ENCODE measurements at regions not wholly inside any gene's neighbourhood (a gene's known extent, or its start where the extent isn't known, plus 50 kb on each side); places are given as distances from the start of the nearest gene placed in this dataset.
"Not testable (repeated sequence)": the region's sequence is repeated elsewhere in the genome, so short reads cannot be mapped to it uniquely, and the experiment has no call there.

DNA sequence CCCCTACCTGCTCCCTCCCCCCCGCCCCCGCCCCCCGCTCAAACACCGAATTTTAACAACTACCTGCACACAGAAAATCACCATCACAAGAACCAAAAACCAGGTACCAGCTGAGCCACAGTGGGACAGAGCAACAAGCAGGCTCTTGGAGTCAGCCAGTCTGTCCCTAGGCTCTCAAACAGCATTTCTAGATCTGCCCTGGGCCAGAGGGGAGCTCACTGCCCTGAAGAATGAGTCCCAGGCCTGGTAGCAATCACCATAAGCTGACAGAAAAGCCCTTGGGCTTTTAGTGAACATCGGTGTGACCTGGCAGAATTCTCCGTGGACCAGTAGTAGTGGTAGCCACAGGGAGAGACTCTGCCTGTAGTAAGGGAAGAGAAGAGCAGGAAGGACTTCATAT, 58.3 kb downstream of the C11orf87 start:
- no peak for DNase-seq

DNA sequence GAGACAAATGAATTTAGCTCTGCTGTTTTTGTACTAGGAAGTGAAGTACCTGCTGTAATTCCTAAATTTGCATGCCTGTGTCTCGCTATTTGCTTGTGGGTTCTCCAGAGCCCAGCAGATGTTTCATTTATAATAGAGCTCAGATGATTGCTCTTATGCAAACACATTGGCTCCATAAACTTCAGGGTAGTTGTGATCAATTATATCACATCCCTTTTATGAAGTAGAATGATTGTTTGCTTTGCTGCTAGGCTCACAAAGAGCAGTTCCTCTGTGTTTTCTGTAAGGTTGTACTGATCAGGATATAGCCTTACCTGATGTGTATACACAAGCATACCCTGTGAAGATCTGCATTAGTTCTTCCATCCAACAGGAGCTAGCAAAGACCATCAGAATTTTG, 64.1 kb downstream of the C11orf87 start:
- DNase-seq: no peak

DNA sequence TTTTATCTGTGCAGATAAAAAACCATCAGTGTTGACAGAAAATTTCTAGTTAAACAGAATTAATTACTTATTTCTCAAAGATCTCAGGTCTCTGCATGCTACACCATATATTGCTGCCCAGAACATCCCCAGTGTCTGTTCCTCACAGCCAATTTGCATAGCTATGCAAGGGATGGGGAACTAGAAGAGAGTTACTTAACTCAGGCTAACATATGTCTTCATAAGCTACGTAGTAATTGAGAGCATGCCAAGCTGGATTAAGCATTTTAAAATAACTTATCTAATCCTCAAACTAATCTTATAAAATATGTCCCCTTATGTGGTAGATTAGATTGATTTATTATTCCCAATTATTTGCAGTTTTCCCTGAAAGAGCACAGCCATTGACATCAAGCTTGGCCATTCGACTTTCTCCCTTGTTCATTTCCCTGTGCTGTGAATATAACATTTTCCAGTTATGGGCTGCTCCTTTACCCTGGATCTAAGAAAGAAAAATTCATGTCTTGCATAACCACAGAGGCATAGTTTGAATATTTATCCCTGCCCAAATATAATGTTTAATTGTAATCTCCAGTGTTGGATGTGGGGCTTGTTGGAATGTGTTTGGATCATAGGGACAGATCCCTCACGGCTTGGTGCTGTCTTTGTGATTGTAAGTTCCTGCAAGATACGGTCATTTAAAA, 69.1 kb downstream of the C11orf87 start:
- no peak for DNase-seq

DNA sequence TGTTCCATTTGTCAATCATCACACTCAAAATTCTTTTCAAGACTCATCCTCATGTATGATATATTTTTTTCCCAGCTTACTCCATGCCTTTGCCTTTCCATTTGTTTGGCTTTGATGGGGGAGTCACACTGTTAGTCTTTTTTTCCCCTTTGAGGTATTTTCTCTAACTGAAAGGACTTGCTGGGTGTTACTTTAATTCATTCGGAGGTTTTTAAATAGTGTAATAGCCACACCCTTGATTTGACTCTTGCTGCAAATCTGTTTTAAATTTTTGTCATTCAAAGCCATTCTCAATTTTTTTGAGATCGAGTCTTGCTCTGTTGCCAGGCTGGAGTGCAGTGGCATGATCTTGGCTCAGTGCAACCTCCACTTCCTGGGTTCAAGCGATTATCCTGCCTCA, 84.1 kb downstream of the C11orf87 start:
- DNase-seq: no peak

DNA sequence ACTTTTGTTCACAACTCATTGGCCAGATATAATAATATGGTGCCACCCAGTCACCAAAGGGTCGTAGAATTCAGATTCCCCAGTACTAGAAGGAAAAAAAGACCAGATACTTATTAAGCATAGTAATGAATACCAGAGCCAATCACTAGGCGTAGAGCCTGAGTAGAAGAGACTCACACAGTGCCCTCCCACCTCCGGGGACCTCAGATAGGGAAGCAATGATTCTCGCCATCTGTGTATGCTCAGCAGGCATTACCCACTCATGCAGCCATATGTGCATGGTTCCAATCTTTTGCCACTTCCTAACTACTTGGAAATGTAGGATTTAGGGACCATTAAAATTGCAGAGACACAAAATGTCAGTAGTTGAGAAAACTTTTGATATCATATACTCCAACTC, 85.3 kb downstream of the C11orf87 start:
- DNase-seq: no peak

DNA sequence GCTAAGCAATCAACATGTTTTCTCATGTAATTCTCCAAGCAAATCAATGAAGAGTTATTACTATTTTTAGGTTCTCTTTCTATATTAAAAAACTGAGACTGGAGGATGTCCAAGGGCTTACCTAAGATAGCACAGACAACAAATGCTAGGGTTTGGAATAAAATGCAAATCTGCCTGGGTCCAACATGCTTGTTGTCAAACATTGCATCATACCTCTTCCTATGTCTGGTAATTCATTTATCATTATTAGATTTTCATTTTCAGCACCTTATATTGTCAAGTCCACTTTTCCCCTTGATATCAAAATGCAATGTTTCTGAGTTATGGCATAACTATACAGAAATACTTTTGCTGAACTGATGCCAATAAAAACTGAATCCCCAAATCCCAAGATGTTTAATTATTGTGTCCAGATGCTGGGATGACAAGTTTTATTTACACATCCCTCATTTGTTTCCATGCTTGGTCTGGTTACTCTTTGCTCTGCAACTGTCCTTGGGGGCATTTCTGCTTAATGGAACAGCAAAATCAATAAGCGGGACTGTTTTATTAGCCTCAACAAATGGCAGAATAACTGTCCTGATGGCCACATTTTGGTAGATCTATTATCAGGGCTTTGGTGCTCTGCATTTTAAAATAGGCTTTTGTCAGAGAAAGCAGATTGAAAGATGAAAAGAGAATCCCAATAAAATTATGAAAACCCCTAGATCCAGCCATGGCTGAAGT, 86.0 kb downstream of the C11orf87 start:
- no peak for DNase-seq

DNA sequence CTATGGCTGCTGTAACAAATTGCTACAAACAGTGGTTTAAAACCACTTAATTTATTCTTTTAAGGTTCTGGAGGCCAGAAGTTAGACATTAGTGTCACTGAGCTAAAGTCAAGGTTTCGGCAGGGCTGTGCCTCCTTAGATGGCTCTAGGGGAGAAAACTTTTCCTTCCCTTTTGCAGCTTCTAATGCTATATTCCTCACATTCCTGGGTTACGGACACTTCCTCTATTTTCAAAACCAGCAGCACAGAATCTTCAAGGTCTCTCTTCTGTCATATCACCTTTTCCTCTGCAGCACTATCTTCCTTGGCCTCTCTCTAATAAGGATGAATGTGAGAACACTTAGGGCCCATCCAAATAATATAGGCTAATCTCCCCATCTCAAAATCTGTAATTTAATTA, 87.0 kb downstream of the C11orf87 start:
- DNase-seq: no peak

DNA sequence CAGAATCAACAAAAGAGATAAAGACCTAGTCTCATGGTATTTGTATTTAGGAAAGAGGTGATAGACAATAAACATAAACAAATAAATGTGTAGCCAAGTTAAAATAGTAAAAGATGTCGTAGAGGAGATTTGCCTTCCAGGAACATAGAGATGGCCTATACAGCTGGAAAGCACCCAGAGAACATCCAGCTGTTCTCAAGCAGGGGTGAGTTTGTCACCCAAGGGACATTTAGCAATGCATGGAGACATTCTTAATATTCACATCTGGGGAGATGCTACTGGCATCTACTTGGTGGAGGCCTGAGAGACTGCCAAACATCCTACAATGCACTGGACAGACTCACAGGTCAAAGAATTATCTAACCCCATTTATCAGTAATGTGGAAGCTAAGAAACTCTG, 88.3 kb downstream of the C11orf87 start:
- DNase-seq: no peak

DNA sequence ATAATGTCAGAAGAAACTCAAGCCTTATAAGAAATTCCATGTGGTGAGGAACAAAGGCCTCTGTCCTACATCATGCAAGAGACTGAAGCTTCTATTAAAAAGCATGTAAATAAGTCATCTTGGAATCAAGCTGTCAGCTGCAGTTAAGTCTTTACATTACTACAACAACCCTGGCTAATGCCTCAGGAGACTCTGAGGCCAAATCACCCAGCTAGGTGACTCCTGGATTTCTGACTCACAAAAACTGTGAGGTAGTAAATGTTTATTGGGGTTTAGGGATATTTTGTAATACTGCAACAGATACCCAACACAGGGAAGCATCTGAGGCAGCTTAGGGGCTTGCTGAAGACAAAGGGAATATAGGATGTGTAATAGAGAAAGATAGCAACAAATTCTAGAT, 89.6 kb downstream of the C11orf87 start:
- no peak for DNase-seq

DNA sequence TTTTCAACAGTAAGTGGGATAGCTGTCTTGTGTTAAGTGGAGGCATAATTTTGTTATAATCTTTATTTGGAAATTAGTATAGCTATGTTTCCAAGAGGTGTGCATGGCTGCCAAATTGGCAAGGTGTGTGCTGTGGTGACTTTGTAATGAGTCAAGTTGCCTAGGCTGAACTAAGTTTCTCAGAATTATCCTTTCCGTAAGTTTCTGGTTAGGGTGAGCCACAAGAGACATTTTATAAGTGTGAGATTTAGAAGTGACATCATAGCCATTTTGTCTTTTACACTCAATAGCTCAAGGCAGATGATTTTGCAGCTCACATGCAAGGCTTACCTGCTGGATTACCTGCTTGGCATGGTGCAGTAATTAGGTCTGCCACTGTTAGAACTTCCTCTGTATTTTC, 90.3 kb downstream of the C11orf87 start:
- no peak for DNase-seq

DNA sequence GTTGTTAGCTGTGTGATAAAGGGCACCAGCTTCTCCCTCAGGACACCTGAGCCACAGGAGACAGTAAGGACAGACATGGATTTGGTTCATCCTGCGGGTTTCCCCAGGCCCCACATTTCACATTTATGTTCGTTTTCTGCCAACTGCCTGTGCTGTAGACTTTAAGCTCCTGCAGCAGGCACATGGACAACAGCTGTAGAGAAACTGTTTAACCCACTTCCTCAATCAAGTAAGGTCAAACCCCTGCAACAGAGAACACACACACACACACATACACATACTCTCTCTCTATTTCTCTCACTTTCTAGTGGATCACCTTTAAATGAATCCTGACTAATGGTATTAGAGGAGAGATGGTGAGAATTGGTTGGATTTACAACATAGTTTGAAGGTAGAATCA, 90.7 kb downstream of the C11orf87 start:
- no peak for DNase-seq

DNA sequence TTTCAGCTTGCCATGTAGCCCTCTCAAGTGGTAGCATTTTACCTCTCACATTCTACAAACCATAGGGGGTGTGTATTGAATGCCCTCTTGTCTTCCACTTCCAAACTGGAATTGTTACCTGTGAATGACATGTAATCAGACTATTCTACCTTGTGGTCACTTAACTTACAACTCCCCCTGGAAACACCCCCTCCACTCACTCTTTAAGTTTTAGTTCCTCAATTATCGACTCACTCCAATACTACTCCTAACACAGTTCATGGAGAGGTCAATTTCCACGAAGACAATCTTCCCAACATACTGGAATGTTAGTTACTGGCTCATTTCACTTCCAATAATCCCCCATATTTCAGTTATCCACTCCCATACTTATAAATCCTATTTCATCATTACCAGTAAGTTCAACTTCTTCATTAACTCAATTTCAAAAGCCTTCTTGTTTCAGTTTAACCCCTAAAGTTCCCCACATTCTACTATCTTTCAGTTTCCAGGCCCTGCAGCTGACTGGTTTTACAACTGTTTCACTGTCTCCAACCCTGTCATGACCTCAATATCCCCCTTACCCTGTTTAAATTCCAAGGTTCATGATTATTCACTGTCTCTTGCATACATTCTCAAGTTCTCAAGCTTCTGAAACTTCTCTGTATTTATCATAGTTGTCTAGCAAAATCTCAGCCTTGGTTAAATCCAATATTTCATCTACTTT, 92.5 kb downstream of the C11orf87 start:
- no peak for DNase-seq

DNA sequence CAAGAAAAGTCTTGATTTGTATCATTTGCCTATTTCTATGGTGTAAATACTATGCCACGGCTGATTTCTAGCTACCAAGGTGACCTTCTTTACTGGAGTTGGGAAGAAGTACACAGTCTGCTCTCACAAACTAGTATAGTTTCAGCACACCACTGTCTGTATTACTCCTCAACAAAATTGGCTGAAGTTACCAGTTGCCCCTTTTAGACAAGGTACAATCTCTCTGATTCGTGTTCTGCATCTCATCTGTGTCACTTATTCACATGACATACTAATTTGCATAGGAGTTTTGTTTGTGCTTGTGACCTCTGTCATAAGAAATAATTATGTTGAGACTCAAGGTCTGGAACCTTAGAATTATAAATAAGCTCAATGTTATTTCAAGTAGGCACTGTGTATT, 97.3 kb downstream of the C11orf87 start:
- DNase-seq: no peak

DNA sequence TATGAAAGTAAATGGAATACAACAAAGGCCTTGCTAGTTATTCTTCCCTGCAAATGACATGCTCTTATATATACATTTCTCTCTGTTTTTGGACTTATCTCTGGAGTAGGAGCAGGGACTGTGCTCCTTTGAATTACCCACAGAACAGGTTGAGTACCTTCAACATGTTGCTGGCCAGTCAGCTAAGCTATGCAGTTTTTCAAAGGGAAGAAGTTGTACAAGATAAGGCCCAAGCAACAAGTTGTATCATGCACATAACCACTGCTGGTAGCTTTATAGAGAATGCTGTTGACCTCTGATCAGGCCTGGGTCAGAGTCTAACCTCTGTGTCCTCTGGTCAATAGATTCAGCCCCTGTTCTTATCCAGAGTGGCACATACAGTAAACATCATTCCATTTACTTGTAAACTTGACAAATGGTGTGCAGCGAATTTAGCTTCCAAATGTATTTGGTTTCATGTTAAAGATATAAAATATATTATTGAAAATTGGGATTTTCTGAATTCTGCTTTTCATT, 99.6 kb downstream of the C11orf87 start:
- no peak for DNase-seq

DNA sequence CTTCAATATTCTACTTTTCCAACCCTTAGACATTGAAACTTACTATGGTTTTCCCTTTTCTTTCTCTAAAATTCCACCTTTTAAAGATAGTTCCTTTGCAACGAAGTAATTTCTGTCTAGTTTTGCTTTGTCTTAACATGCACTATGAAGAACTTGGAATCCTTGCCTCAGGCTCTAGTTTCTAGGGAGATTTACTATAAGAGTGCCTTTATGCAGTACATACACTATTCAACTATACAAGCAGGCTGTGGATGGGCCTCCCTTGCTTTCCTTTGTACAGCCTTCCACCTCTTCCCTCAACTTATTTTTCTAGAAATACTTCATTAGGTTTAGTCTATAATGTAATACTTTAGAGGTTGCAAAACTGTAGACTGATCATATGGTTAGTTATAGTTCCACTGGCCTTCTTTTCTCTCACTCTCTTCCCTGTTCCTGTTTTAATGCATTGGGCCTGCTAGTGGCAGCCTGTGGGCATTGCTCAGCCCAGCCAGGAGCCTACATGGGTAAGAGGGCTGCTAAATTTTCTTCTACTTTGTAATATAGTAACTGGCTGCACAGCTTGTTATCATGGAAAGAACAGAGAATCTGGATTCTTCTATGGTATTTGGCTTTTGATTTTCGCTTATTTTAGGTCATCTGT, 100.2 kb downstream of the C11orf87 start:
- DNase-seq: no peak

DNA sequence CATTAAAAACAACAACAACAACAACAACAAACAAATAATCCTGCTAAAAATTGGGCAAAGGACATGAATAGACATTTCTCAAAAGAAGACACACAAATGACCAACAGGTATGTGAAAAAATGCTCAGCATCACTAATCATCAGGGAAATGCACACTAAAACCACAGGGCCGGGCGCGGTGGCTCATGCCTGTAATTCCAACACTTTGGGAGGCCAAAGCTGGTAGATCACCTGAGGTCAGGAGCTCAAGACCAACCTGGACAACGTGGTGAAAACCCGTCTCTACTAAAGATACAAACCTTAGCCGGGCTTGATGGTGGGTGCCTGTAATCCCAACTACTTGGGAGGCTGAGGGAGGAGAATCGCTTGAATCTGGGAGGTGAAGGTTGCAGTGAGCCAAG, 103.6 kb downstream of the C11orf87 start:
- not testable (repeated sequence) for DNase-seq

DNA sequence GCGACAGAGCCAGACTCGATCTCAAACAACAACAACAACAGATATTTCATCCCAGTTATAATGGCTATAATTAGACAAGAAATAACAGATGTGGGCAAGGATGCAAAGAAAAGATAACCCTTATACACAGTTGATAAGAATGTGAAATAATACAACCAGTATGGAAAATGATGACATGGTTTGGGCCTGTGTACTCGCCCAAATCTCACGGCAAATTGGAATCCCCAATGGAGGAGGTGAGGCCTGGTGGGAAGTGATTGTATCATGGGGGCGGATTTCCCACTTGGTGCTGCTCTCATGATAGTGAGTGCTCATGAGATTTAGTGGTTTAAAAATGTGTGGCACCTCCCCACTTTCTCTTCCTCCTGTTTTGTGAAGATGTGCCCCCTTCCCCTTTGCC, 104.1 kb downstream of the C11orf87 start:
- DNase-seq: no peak

DNA sequence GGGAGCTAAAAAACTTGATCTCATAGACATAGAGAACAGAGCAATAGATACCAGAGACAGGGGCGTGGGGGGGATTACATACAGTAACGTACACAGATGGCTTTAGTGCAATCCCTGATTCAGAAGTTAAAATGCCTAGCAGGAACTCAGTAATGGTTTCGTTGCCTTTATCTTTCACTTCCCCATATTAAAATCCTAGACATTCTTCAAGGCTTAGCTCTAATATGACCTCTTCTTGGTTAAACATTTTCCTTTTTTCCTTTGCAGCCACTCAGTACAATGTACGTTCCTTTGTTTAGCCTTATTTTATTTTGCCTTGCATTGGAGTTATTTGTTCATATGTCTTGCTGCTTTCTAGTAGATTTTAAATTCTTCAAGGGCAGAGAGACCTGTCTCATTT, 104.9 kb downstream of the C11orf87 start:
- DNase-seq: no peak

DNA sequence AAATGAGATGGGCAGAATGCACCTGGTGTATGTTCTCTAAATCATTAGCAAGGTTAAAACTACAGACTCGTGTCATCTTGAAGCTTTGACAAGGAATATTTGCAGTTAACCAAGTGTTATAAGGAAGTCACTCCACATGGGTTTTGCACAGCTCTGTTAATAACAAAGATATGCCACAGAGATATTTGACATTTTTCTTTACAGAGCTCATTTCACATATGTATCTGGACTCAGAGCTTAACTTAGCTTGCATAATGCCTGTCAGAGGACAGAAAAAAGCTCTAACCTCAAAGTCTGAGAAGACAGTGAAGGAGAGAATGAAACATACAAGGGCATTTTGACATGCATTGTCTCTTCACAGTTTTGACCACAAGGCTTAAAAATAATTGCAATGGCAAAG, 105.5 kb downstream of the C11orf87 start:
- no peak for DNase-seq

DNA sequence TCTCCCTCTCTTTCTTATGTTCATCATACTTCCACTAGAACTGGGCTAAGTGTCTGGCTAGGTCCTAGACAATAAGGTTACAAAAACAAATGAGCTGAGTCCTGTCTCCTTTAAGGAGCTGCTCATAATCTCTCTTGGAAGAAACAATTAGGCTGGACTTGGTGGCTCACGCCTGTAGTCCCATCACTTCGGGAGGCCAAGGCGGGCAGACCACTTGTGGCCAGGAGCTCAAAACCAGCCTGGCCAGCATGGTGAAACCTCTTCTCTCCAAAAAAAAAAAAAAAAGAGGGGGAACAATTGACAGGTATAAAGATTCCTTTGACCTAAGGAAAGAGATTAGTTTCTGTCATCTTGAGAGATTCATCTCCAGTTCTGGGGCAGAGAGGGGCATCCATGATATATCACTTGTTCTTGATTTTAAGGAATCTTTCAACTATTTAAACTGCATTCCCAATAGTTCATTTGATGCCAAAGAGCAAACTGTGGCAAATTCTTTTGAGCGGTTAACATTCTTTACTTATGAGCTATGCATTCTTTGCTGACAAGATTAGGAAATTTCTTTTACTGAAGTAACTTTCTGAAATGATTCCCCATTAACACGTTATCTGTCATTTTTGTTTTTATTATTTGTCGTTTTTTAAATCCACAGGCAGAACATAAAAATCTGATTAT, 125.5 kb downstream of the C11orf87 start:
- DNase-seq: no peak

DNA sequence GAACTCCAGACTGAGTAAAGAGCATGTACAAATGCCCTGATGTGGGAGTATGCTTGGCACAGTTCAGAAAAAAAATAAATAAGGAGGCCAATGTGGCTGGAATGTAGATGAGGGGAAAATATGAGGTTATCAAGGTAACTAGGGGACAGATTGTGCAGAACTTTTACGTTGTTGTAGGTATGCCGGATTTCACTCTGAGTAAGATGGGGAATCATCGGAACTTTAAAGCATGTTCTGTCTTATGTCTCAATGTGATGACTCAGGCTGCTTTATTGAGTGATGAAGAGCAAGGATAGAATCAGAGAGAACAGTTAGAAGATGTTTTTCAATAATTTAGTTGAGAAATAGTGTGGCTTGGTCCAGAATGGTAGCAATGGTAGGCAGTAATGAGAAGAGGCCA, 130.4 kb downstream of the C11orf87 start:
- DNase-seq: no peak

DNA sequence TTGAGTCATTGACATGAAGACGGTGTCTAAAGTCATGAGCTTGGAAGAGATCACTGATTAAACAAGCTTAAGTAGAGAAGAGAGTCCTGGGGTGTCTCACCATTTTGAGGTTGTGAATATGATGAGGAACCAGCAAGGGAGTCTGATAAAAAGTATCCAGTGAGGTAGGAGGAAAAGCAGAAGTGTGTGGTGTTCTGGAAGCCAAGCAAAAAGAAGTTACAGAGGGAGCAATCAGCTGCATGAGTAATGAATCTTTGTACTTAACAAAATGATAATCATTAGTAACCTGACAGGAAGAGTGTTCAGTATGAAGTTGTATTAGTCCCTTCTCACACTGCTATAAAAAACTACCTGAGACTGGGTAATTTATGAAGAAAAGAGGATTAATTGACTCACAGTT, 131.3 kb downstream of the C11orf87 start:
- DNase-seq: no peak

DNA sequence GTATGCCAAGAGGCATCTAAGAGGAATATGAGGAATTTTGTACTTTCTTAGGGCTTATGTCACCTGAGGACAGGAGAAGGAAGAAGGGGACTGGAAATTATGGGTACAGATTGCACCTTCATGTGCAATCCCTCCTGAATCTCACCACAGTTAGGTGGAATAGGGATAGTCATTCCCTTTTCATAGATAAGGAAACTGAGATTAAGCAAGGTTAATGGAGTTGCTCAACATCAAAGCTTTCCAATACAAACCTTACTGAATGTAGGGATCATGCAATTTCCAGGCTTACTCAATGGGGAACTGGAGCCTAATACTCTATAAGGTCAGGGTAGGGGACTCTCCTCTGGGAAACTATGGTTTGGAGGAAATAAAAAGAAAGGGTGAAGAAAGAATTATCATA, 133.0 kb downstream of the C11orf87 start:
- DNase-seq: no peak
